IPS-NIHi7 (cell line): ENCODE measurements at regions not wholly inside any gene's neighbourhood (a gene's known extent, or its start where the extent isn't known, plus 50 kb on each side); places are given as distances from the start of the nearest gene placed in this dataset.
"Not testable (repeated sequence)": the region's sequence is repeated elsewhere in the genome, so short reads cannot be mapped to it uniquely, and the experiment has no call there.

Experiments used
- DNase-seq: peaks from one replicate; pipeline ENCODE4 v3.0.0; 2012; ENCODE audit warnings: mixed read lengths; ENCODE audit errors: extremely low spot score

GRCh38 chr11:69884751-69885150, 65.5 kb upstream of the FGF3 start:
- no peak for DNase-seq

DNA sequence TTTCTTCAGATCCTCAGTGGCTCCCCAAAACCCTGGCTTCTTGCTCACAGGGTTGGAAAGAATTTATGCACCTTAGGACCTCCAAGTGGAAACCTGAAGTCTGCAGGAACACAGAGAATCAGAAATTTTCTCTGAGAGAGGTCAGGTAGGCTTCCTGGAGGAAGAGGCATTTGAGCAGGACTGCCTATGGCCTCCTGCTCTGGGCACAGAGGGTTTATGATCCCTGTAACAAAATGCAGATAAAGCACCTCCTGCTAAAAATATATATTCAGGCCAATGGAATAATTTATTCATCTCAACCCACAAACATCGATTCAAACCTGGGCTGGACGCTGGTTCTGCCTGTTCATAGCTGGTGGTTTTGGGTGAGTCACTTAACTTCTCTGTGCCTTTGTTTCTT, 68.1 kb upstream of the FGF3 start:
- DNase-seq = no peak

DNA sequence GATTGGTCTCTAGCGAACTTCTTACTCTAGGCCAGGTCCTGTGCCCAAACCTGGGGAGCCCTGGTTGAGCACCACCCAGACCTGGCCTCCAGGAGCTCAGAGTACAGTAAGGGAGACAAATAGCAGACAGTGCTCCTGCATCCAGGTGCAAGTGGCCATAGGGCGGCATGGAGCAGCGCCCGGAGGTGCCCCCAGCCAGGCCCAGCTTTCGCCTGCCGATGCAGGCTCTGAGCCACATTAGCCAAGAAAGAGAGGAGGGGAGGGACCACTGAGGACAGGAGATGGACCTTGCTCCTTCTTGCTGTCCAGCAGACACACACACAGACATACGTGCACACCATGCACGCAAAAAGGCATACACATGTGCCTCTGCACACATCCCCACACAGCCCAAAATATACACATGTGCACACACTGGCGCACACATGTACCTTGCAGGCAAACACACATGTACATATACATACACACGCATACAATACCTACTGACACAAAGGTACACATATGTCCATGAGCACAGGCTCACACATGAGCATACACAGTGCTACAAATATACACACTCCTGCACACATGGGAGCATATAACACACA, 68.7 kb upstream of the FGF3 start:
- no peak for DNase-seq

GRCh38 chr11:69888483-69889181, 69.4 kb upstream of the FGF3 start:
- DNase-seq = peak; percentile 92

- DNase-seq = peak; percentile 36
Measured at GRCh38 chr11:69889400-69890318, 70.4 kb upstream of the FGF3 start.

- DNase-seq = no peak
Measured at GRCh38 chr11:69890476-69890875, 71.3 kb upstream of the FGF3 start.

DNA sequence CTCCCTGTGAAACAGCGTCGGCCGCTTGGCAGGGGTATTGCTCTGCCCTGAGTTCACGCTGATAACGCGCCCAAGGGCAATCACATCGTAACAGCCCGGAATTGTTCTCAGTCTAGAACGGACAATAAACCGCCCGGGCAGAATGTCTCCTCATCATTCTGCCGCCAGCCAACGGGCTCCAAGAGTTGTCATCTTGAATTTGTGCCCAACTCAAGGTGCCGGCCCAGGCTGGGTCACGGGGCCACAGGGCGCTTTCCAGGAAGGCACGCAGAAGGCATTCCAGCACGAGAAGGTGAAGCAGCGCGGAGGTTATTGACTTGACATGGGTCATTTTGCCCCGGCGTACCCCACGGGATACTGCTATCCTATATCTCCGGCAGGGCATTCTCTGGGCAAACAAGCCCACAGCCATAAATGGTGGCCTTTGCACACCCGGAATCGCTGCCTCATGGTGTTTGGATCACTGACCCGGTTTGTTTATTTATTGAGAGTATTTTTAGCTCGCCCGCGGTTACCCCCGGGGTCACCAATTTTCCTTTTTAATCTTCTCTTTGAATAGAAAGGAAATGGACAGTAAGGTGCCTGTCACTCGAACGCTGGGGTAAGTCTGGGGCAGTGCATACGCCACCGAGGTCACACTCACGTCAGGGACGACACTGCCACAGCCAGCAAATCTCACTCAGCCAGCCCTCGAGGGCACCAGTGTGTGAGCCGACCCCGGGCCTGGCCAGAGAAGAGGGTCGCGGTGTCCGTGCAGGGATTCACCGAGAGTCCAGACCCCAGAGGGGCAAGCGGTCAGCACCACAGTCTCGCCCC, 72.4 kb upstream of the FGF3 start:
- no peak for DNase-seq

DNA sequence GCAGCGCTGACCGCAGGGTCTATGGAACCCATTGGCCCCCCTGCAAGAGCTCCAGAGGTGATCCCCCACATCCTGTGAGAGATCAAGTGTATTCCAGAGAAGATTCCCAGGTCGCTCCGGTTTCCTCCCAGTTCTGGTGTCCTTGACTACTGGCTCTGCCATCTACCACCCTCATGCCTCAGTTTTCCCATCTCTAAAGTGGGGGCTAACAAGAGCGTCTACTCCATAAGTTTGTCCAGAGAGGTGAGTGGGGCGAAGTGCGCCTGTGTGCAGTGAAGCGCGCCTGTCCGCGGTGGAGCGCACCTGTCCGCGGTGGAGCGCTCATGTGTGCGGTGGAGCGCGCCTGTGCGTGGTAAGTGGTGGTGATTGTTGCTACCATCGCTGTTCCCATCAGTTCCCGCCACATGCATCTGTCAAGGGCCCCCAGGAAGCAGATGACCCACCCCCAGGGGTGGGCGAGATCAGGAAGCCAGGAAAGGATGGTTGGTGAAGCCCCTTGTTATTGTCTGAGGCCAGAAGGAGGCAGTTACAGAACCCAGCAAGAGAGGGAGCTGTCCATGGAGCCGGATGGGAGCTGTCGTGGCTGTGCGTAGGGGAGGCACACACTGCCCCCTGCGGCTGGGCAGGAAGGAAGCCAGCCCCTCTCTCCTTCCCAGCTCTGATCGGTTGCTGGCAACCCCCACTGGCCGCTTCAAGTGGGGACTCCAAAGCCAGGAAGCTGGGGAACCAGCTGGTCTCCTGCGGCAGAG, 73.2 kb upstream of the FGF3 start:
- peak; percentile 92 for DNase-seq

- no peak for DNase-seq
Measured at GRCh38 chr11:69892986-69893555, 73.9 kb upstream of the FGF3 start.

DNA sequence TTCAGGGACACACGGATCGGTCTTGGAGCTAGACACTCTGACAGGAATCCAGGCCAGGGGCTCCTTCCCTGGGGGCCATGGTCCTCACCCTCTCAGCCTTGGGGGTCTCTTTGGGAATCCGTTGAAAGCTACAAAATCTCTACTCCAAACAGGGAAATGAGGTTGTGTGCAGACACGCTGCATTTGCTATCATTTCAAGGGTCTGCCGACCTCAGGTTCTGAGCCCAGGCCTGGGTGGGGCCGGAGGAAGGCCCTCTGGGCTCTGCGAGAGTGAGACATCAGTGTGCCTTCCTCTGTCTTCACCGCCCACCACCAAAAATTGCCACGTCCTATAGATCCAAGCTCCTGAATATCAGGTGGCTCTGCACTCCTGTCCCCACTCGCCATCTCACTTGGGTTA, 74.4 kb upstream of the FGF3 start:
- no peak for DNase-seq

GRCh38 chr11:69894181-69894611, 75.0 kb upstream of the FGF3 start:
- DNase-seq = no peak

- DNase-seq = no peak
Measured at GRCh38 chr11:69894648-69895047, 75.4 kb upstream of the FGF3 start.

DNA sequence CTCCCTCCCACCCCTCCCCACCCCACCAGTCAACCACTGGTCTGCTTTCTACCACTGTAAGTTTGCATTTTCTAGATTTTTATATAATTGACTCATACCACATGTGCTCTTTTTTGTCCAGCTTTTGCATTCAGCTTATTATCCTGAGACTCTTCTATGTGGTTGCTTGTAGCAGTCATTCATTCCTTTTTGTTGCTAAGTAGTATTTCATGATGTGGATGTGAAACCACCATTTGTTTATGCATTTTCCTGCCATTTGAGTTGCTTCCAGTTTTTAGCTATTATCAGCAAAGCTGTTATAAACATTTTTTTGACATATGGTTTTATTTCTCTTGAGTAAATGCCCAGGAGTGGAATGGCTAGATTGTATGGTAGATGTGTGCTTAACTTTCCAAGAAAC, 77.0 kb upstream of the FGF3 start:
- no peak for DNase-seq

- DNase-seq = no peak
Measured at GRCh38 chr11:69898123-69898522, 78.9 kb upstream of the FGF3 start.

DNA sequence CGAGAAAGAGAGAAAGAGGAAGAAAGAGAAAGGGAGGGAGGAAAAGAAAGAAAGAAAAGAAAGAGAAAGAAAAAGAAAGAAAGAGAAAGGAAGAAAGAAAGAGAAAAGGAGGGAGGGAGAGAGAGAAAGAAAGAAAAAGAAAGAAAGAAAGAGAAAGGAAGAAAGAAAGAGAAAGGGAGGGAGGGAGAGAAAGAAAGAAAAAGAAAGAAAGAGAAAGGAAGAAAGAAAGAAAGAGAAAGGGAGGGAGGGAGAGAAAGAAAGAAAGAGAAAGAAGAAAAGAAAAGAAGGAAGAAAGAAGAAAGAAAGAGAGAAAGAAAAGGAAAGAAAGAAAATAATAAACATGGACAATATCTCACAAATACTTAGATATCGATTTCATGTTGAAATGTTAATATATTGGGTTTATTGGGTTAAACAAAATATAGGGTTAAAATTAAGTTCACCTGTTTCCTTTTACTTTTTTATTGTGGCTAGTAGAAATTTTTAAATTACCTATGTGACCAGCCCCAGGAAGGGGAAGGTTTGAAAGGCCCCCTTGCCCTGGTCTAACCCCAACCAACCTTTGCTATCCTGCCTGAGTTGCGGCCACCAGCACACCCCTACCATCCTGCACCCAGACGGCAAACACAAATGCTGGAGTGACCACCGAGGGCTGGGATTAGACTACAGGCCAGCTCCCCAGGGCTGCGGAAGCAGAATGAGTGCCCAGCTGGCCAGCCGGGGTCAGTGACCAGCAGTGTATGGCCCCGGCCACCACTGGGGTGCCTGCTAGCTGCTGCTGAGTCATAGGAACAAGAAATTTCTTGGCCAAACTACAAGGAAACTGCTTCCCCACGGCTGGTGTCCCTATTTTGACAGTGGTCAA, 81.0 kb upstream of the FGF3 start:
- DNase-seq = no peak

- DNase-seq = not testable (repeated sequence)
Measured at GRCh38 chr11:69900822-69901302, 81.6 kb upstream of the FGF3 start.

DNA sequence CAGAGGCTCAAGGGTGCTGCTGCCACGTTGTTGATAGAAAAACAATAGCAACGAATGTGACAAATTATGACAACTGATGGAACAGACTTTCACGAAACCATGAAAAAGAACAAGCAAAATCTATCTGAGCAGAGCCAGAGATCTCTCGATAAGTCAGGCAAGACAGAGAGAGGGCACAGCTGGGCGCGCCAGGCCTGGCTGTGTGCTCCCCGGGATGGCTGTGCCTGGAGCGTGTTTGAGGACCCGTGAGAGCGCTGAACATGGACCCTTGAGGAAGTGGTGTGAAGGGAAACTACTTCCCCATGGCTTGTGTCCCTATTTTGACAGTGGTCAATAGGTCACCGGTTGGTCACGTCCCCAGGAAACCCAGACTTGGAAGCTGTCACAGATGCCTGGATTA, 83.1 kb upstream of the FGF3 start:
- no peak for DNase-seq

DNA sequence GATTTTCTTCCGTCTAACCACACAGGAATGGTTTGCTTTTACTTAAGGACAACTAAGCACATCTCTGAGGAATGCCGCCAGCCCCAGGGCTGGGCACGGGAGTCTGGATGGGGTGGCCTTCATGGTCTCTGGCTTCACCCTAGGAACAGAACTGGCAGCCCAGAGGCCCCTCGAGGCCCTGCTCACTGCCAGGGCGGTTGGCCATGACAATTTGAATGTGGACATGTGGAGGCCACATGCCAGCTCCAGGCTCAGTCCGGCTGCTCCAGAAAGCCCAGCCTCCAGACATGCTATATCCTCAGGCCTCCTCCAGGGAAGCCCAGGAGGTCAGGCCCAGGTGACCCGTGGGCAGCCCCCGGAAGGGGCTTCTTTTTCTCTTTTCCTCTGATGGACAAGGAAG, 84.0 kb upstream of the FGF3 start:
- DNase-seq = no peak

GRCh38 chr11:69904161-69904973, 85.2 kb upstream of the FGF3 start:
- DNase-seq = no peak
